HG02571 (cell line): ENCODE measurements at regions not wholly inside any gene's neighbourhood (a gene's known extent, or its start where the extent isn't known, plus 50 kb on each side); places are given as distances from the start of the nearest gene placed in this dataset.
"Not testable (repeated sequence)": the region's sequence is repeated elsewhere in the genome, so short reads cannot be mapped to it uniquely, and the experiment has no call there.

Experiments used
- ATAC-seq: cut with Tn5 transposase; IDR thresholded peaks from one replicate; pipeline ENCODE4 v1.9.1; 2021; ENCODE audit warnings: mild to moderate bottlenecking, moderate library complexity; ENCODE audit not compliant: unreplicated experiment

- ATAC-seq, result peak; percentile 50
Observed at GRCh38 chr15:92803852-92804609, 96.1 kb upstream of the CHD2 start.

DNA sequence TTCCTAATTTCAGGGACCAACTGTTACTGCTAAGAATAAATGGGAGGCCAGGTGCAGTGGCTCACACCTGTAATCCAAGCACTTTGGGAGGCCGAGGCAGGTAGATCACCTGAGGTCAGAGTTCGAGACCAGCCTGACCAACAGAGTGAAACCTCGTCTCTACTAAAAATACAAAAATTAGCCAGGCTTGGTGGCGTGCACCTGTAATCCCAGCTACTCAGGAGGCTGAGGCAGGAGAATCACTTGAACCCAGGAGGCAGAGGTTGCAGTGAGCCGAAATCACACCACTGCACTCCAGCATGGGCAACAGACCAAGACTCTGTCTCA, 95.6 kb upstream of the CHD2 start:
- ATAC-seq, result not testable (repeated sequence)

GRCh38 chr15:92805080-92805690, 94.9 kb upstream of the CHD2 start:
- no peak for ATAC-seq

DNA sequence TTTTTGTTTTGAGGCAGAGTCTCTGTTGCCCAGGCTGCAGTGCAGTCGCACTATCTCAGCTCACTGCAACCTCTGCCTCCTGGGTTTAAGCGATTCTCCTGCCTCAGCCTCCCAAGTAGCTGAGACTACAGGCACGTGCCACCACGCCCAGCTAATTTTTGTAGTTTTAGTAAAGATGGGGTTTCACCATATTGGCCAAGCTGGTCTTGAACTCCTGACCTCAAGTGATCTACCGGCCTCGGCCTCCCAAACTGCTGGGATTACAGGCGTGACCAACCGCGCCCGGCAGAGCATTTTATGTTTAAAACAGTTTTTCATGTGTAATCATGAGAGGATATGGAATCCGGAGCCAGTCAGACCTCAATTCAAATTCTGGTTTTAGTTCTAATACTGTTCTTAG, 94.0 kb upstream of the CHD2 start:
- ATAC-seq, result not testable (repeated sequence)

GRCh38 chr15:92806763-92807162, 93.4 kb upstream of the CHD2 start:
- no peak for ATAC-seq

DNA sequence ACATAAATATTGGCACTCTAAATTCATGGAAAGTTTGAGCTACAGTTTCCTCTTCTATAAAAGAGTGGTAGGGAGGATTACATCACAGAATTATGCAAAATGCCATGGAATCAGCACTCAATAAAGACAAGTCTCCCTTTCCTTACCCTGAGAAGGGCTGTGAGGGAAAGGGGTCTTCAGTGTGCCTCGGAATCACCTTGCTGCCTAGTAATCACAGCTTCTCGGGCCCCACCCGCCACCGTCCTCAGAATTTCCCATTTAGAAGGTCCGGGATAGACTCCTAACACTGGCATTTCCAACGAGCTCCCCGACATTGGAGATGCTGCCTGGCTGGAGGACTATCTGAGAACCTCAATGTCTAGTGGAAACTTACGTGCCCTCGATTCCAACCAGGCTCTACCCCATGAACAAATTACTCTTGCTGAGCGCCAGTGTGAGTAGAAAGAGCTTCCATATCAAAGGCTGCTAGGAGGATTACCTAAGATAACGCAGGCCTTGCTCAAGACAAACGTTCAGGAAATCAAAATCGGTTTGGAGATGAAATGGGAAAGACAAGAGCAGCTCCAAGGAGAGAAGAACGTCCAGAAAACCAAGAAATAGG, 92.1 kb upstream of the CHD2 start:
- ATAC-seq, result no peak

GRCh38 chr15:92808598-92809063, 91.5 kb upstream of the CHD2 start:
- ATAC-seq, result peak; percentile 8

- ATAC-seq, result peak; percentile 82
Observed at GRCh38 chr15:92809064-92809879, 90.9 kb upstream of the CHD2 start.

DNA sequence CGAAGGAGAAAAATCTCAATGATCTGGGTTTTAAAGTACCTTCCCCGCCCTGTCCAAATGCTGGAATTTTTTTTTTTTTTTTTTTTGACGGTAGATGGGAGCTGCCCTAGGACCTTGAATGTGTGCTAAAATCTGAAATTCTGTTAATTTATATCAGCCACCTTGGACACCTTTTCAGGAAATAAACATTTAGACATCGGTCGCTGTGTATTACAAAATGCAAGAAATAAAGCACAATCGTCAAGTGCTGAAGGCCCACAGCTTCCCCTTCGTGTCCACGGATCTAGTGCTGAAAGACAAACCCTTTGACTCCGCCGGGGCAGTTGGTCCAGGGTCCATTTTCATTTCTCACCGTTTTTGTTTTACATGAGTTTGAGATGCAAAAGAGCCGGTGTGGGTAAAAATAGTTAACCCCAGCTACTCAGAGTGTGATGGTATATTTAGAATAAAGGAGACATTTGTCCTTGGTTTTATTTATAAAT, 90.2 kb upstream of the CHD2 start:
- no peak for ATAC-seq

- no peak for ATAC-seq
Observed at GRCh38 chr15:92810418-92811138, 89.5 kb upstream of the CHD2 start.

DNA sequence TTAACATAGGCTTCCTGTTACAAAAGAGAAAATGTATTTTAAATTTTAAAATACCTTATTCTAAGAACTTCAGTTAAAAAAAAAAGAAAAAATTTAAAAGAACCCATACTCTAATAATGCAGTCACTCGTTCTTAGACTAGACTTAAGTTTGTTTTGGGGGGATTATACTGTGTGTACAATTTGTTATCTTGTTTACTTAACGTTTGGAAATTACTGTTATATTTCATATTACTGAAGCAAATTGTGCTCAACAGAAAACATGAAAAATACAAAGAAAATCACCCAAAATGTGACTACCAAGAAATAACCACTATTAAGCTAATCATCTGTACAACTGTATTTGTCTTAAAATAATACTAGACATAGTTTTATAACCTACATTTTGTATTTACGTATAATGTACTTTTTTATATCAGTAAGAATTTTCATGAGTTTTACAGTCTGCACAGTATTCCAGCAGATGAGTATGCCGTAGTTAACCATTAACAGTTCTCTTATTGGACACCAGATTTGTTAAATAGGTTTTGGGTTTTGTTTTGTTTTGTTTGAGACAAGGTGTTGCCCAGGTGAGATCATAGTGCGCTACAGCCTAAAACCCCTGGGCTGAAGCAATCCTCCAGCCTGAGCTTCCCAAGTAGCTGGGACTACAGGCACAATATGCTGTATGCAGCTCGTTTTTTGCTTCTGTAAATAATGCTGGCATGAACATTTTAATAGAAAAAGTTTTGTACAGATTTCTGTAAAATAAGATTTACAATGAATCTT, 88.8 kb upstream of the CHD2 start:
- ATAC-seq, result no peak

DNA sequence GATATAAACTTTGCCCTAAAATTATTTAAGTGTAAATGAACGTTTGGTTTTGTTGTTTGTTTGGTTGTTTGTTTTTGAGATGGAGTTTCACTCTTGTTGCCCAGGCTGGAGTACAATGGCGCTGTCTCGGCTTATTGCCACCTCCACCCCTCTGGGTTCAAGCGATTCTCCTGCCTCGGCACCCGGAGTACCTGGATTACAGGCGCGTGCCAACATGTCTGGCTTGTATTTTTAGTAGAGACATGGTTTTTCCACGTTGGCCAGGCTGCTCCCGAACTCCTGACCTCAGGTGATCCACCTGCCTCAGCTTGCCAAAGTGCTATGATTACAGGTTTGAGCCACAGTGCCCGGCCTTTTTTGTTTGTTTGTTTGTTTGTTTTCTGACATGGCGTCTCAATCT, 87.9 kb upstream of the CHD2 start:
- no peak for ATAC-seq

- ATAC-seq, result no peak
Observed at GRCh38 chr15:92813485-92813884, 86.6 kb upstream of the CHD2 start.

DNA sequence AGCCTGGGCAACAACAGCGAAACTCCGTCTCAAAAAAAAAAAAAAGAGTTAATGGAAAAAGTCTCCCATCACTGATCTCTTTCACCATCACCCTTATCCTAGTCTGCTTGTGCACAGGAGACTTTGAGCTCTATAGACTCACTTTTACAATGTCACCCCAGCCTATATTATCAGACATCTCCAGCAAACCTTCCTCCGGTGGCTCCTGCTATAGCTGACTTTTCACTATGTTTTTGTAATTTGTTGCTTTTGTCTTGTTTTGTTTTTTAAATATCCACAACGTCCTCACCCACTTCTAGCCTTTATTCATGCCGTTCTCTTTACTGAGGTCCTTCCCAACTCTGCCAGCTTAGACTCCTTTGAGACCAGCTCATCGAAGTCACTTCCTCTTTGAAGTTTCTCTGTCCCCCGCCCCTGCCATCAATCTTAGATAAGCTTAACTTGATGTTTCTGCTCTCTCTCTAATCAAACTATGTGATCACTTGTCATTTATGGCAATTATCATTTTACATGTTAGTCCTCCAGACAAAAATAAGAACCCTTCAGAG, 82.7 kb upstream of the CHD2 start:
- ATAC-seq, result no peak

- no peak for ATAC-seq
Observed at GRCh38 chr15:92818651-92819277, 81.4 kb upstream of the CHD2 start.

- ATAC-seq, result no peak
Observed at GRCh38 chr15:92819278-92820235, 80.6 kb upstream of the CHD2 start.

GRCh38 chr15:92820236-92821021, 79.7 kb upstream of the CHD2 start:
- ATAC-seq, result peak; percentile 84
